Gastrocnemius medialis (tissue), 4 donors: ENCODE measurements at regions not wholly inside any gene's neighbourhood (a gene's known extent, or its start where the extent isn't known, plus 50 kb on each side); places are given as distances from the start of the nearest gene placed in this dataset.

ENCODE experiments used
- POLR2A ChIP-seq, 2 donors: fragments of 450-650 bp; IDR thresholded peaks; one replicate each; pipeline ENCODE4 v1.6.1; 2017; ENCODE audit warnings: antibody characterized with exemption in 2 of 2, mild to moderate bottlenecking in 2 of 2, moderate library complexity in 2 of 2
- TF ChIP-seq, protein P1 (sequence below), 5 experiments: fragments of 450-650 bp in 3 of 5; fragments of 200-600 bp in 2 of 5; sonication (generic) in 2 of 5; IDR thresholded peaks in 4 of 5; conservative IDR thresholded peaks in 1 of 5; 1 replicate in 4 of 5; 2 replicates in 1 of 5; pipeline ENCODE4 v1.5.1; 2016 to 2019; ENCODE audit warnings: antibody characterized with exemption in 5 of 5, mild to moderate bottlenecking in 3 of 5, moderate library complexity in 3 of 5

DNA sequence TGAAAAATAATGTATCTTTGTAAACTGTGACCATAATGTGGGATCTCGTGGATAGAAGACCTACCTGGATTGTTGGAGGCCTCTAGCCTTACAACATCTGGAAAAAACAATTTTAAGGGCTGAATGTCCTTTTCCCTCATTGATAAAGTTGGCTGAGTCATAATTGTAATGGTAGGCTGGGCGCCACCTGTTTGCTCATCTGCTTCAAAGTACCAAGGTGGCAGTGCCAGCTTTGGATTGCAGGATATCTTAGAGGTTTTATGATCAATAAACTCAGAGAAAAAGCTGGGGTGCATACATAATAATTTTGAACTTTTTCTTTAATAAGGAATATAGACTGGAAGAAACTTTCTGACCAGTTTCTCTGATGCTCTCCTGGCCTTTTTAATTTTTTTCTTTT is 653.4 kb downstream of the MMUT start:
- TF ChIP-seq, protein P1, sequence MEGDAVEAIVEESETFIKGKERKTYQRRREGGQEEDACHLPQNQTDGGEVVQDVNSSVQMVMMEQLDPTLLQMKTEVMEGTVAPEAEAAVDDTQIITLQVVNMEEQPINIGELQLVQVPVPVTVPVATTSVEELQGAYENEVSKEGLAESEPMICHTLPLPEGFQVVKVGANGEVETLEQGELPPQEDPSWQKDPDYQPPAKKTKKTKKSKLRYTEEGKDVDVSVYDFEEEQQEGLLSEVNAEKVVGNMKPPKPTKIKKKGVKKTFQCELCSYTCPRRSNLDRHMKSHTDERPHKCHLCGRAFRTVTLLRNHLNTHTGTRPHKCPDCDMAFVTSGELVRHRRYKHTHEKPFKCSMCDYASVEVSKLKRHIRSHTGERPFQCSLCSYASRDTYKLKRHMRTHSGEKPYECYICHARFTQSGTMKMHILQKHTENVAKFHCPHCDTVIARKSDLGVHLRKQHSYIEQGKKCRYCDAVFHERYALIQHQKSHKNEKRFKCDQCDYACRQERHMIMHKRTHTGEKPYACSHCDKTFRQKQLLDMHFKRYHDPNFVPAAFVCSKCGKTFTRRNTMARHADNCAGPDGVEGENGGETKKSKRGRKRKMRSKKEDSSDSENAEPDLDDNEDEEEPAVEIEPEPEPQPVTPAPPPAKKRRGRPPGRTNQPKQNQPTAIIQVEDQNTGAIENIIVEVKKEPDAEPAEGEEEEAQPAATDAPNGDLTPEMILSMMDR (IDR thresholded peaks at IDR 0.05 in 4 of 5, conservative IDR thresholded peaks at IDR 0.05 in 1 of 5) = no peak
- no peak for TF ChIP-seq POLR2A (IDR thresholded peaks at IDR 0.05)
